ENCODE measurements at regions not wholly inside any gene's neighbourhood (a gene's known extent, or its start where the extent isn't known, plus 50 kb on each side); places are given as distances from the start of the nearest gene placed in this dataset.

DNA sequence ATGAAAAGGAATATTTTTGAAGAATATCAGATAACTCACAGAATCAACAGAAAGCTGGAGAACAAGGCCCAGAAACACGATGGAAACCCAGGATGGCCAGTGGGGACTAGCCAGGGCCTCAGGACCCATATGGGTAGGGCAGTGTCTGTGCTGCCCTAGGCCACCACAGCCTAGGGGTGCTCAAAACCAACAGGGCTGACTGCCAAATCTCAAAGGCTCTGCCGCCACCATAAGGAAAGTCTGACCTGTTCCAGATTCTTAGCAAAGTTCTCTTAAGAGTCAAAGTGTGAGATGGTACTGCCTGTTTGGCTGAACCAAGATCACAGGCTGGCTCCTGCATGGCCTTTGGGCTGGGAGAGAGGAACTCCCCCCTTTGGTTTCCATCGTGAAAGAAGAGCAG lies 164.7 kb upstream of the CTTNBP2NL start:
- no peak for DNase-seq

DNA sequence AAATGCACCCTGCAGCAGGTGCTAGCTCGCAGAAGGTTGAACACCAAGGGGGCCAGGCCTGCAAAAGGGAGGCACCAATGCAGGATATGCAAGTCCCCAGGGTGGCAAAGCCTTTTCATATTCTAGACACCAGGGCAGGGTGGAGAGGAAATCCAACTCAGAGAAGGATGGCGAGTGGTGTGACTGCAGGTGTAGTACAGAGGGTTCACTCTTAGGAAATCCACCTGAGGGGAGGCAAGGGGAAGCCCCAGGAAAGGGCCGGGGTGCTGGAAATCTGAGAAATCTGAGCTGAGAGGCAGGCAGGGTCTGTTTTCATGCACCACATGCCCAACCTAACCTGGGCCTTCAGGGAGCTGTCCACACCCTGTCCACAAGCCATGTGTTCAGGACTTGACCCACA lies 163.2 kb upstream of the CTTNBP2NL start:
- no peak for DNase-seq

DNA sequence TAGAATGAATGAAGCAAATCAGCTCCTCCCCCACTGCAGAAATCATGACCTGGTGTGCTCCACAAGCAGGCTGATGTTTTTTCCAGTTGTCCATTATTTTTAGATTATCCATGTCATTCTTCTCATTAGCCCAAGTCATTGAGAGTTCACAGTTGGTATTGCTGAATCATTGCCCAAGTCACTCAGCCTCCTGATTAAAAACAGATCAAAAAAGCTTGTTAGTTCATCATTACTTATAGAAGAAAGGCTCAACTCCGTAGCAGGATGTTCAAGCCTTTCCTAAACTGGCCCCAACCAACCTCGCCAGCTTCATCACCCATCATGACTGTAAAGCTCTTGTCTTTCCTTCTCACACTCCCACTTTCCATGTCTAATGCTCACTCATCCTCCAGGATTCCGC lies 161.3 kb upstream of the CTTNBP2NL start:
- no peak for DNase-seq

DNA sequence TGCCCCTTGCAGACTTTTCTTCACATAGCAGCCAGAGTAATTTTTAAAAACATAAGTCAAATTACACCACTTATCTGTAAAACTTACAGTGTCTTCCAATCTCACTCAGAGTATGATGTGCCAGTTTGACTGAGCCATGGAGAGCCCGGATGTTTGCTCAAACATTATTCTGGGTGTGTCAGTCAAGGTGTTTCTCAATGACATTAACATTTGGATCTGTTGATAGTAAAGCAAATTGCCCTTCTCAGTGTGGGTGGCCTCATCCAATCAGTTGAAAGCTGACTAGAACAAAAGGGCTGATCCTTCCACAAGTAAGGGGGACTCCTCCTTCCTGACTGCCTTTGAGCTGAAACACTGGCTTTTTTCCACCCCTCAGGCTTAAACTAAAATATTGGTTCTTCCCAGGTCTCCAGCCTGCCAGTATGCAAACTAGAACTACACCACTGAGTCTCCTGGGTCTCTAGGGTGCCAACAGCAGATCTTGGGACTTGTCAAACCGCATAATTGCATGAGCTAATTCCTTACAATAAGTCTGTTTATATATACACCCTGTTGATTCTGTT lies 157.9 kb upstream of the CTTNBP2NL start:
- no peak for DNase-seq

DNA sequence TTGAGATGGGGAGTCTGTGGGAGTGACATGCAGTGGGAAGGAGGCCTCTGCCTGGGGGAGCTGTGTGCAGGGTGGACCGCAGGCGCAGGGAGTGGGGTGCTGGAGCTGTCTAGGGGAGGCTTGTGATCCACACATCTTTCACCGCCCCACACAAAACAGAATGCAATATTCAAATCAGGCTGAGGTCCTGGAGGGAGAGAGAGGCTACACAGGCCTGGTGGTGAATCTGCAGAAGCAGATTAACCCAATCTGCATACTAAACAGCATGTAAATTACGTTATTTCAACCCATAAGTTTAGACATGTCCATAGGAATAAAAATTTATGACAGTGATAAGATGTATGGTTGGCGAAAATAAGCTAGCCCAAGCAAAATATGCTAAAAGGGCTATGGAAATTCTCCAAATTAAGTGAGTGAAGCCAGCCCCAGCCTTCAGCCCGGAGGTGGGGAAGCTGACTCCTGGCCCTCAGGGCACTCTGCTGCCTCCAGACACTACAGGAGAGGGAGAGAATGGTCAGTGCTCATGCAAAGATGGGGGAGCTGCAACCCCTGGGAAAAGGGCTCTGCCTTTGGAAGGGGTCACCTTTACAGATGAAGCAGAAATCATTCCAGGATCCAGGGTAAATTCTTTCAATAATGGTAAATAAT lies 156.2 kb upstream of the CTTNBP2NL start:
- no peak for DNase-seq

DNA sequence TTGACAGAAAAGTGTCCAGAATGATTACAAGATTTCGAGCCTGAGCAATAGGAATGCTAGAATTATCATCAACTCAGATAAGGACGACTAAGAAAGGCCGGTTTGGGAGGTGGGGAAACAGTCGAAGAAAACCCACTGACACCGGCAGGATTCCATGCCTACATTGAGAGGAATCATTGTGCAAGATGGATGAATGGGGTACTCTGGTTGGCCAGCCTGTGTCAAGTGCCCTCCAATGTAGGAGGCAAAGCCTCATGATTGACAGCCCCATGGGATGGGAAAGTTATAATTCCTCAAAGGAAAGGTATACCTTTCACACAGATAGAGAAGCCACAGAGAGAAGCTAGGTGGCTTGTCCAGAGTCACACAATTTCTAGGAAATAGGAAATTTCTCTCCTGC lies 153.5 kb upstream of the CTTNBP2NL start:
- no peak for DNase-seq

DNA sequence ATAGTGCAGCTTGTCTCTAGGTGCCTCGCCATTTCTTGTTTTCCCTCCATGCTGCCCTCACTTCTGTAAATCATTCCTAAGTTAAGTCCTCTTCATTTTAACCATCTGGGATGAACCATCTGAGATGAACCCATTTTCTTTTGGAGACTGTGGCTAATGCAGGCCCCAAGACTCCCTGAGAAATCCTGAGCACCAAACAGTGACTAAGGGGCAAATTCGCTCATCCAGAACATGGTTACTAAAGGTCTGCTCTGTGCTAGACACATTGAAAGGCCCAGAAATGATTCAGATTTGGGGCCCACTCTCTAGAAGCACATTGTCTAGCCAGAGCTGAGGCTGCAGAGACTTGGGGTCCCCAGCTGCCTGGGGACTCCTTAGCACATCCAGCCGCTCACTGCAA lies 151.9 kb upstream of the CTTNBP2NL start:
- no peak for DNase-seq

DNA sequence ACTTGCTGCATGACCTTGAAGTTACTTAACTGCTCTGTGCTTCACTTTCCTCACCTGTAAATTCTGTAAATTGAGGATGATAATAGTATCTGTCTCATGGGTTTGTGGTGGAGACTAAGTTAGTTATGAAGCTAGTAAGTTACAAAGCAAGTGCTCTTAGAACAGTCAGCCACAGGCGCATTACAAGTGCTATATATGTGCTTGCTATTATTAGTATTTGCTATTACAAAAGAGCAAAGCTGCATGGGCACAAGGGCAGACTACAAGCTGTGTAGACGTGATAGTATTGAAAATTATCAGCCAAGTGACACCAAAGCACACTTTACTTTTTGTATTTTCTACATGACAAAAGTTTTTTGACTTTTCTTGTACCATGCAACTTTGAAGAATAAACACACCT lies 150.9 kb upstream of the CTTNBP2NL start:
- DNase-seq: no peak

DNA sequence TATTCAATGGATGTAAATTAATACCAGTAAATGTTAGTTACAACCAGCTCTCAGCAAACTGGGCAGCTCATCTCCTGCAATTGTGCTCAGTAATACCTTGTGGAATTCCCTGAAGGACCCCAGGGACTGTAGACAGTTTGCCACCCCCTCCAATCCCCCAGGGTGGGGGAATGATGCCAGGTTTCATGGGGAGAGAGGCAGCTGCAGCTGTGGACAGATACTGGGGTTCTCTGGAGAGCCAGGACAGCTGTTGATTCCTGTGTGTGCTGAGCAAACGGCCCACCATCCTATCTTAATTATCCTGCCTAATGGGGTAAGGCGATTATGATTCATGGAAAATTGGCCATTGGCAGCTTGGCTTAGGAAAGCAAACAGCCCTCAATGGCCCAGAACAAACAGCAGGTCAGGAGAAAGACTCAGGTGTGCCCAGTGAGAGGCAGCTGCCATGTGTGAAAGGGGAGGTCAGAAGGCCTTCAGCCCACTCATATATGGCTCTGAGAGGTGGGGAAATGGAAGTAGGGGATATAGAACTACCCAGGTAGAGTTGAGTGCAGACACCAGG lies 148.9 kb upstream of the CTTNBP2NL start:
- DNase-seq: no peak

DNA sequence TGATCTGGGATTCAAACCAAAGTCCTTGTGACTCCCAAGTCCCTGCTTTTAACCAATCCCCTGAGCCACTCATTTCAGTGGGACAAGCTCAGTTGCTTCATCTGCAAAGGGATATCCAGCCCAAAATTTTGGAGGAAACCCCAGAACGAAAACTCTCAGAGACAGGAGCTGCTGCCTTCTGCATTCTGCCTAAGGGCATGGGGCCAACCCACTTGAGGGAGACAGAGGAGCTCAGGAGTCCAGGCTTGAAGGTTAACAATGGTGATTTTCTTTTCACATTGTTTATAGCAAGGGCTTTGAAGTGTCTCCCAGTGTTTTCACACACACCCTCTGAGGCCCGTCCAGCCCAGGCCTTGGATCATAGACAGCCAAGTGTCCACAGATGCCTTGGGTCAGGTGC lies 148.1 kb upstream of the CTTNBP2NL start:
- DNase-seq: no peak

DNA sequence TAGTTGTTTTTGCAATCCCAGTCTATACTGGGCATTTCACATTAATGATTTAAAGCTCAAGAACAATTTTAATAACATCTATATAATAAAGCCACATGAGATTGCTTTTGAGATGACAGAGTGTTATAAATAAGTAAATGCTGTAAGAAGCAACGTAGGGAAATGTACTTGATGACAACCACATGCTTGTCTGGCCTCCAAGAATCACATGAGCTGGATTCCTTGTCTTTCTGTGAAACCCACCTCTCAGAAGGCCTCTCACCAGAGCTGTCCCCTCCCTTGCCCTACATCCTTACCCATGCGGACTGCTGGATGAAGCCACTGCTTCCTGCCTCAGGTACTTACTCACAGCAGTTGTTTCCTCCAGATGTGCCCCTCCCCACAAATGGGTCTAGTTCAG lies 145.1 kb upstream of the CTTNBP2NL start:
- no peak for DNase-seq

DNA sequence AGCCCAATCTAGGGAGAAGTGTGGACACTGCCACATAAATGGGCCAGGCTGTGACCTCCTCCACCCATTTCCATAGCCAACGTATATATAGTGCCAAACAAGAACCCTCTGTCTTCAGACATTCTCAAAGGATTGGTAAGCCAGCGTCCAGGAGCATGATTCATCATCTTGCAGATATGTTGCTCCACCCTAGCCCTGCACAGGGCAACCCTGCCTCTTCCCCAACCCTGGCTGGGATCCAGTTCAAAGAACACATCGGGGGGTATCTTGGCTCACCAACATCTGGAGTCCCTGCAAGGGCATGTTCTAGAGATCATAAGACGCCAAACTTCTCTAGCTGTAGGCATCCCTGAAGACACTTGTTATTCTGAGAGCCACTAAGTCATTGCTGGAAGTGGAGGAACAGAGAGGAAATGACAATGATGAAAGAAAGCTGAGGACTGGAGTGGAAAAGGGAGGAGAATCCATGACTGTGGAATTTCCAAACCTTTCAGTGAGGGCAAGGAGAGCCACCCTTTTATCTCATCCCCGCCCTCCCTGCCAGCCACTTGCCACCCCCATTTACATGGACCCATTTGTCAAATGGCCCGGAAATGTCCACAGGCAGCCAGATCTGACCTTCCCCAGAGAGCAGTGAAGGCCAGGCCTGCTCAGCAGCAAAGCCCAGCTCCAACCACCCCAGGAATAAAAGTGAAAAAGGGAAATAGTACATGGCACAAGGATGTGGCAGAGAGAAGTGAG lies 144.1 kb upstream of the CTTNBP2NL start:
- peak; percentile 4 for DNase-seq

DNA sequence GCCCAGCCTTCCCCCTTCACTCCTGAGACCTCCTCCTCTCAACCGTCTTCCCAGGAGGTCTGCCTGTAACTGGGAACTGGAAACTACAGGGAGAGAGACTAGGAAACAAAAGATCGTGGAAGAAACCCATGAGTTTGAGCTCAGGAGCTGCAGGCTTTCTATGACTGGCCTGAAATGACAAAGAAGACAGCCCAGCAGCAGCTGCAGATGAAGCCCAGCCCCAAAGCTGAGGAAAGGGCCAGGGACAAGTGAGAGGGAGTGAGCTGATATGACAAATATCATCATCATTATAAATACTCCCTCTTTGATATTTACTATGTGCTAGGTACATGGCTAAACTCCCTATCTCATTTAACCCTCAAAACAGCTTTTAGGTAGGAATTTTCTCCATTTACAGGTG lies 142.6 kb upstream of the CTTNBP2NL start:
- DNase-seq: no peak

DNA sequence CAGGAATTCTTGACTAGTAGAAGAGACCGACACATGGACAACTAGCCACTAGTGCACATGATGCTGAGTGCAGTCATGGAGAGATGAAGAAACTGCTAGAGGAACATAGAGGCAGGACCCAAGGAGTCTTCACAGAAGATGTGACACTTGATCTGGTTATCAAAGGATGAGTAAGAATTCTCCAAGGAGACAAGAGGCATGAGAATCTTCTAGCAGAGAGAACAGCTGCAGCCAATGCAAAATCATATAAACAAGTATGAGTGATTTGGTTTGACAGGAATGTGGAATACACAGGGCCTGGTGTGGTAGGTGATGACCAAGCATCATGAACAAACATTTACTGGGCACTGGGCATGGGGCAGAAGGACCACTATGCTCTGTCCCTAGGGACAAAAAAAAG lies 140.9 kb upstream of the CTTNBP2NL start:
- DNase-seq: no peak

DNA sequence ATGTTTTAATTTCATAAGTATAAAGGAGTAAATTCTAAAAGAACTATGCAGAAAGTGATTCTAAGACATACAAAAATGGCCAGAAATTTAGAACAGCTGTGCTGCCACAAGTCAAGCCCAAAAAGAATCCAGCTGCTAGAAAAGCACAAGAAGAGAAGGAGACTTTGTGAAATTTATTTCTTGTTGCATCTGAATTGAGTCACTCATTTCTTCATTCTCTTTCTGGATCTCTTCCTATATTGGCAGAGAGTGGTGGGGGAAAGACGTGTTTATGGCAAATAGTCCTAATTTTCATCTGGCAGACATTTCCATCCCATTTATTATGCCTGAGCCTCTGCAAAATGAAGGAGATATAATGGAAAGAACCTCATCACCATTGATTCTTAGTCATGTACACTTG lies 139.6 kb upstream of the CTTNBP2NL start:
- DNase-seq: no peak

DNA sequence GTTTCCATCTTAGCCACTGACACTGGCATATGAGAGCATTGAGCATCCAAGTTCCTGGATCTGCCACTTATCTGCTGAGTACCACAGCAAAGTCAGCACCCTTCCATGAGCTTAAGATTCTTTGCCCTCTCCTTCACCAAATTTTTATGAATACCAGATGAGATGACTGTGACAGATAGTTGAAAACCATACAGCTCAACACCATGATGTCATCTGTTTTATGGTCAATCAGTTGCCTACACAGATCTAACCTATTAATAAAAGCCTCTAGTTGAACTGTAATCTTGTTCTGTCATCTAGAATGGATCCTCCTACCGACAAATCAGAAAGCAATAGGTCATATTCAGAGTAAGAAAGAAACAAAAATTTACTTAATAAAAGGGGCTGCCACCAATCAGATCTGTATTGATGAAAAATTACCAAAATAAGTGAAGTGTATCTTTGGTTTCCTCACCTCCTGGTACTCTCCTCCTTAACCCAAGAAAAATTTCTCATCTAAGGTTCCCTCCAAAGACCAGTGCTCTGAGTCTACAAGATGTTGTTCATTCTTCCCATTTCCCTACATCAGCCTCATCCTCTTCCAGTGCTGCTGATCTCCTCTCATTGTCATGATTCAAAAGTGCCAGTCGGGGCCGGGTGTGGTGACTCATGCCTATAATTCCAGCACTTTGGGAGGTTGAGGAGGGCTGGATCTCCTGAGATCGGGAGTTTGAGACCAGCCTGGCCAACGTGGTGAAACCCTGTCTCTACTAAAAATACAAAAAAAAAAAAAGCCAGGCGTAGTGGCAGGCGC lies 138.8 kb upstream of the CTTNBP2NL start:
- DNase-seq: no peak

DNA sequence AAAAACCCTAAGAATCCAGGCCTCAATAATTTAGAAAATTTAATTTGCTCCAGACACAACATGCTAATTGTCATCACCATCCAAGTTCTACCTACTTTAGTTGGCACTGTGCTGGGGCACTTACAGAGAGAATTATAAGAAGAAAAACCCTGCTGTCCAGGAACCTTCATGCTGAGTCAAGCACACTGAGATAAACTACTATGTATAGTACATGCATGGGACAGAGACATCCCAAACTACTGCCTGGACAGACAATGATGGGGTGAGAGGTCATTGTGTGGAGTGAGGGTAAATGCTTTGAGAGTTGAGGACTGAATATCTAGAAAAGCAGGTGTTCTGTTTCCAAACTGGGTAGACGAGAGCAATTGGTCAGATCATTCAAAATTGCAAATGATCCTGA lies 135.3 kb upstream of the CTTNBP2NL start:
- no peak for DNase-seq

DNA sequence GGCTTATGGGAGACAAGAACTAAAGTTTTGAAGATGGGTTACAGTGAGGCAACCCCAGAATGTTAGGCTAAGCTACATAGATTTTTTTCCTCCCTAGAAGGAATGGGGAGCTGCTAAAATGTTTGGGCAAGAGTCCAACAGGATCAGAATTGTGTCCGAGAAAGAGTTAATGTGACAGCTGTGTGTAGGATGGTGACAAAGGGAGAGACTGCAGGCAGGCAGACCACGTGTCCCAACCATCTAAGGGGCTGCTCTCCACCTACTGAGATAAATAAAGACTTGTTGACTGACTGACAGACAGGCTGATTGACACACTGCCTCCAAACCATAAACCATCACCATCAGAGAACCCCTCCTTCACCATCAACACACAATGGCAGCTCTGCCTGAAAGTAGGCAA lies 133.7 kb upstream of the CTTNBP2NL start:
- no peak for DNase-seq

DNA sequence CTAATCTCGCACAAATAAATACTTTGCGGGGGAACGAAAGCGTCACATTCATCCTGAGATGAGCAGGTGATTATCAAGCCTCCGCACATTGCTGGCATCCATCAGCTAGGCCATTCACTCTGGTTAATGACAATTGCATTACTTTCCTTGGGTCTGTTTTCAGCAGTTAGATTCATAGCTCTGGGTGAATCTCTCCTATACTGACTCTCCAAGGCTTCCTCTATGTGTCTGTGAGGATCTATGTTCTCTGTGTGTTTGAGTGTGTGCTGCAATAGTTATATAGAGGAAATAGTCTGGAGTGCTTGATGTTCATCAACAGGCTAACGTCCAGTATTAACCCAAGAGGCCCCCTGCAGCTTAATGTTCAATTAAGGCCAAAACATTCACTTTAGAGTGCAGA lies 133.0 kb upstream of the CTTNBP2NL start:
- no peak for DNase-seq

DNA sequence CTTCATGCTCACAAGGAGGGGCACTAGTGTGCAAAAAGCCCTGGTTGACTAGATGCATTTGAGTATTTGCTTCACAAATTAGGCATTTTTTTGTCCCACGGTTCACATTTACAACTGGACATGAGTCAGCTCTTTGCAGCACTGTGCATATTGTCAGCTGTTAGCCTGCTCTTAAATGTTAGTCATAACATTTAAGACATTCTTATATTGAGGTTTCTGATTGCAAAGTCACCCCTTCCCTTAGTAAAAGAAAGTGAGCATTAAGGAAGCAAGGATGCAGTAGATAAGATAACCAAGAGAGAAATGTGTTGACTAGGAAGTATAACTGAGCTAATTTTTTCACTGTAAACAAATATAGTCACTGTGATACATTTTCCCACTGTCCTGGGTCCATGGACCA lies 132.6 kb upstream of the CTTNBP2NL start:
- DNase-seq: peak; percentile 8

DNA sequence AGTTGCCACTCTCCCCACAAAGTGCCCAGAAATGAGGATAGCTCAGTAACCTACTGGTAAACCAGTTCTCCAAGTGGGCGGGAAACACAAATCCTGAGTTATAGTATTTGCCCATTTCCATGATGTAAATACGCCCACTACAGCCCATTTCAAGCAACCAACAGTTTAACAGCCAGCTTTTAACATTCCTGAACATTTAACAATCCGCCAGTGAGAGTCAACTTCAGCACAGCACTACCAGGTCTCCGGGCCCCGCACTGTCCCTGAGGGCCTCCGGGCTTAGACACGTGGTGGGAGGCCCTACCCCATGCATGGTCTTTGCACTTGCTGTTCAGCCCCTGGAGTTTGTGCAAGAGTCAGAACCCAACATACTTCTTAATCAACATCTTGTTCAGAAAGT lies 132.0 kb upstream of the CTTNBP2NL start:
- no peak for DNase-seq

DNA sequence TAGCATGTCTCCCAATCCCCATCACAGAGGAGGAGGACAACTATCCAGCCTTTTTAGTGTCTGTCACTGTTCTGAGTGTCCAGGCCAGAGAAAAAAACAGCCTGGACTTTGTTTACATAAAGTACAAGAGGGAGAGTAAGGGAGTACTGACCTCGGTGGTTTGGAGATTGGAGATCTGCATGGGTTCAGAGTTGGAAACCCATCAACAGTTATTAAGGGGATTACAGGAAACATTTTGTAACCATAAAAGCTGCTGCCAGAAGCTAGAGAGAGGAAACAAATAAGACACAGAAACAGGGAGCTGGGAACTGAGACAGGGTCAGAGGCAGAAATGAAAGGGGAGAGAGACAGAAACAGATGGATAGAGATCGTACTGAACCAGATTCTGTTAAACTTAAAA lies 131.5 kb upstream of the CTTNBP2NL start:
- no peak for DNase-seq

DNA sequence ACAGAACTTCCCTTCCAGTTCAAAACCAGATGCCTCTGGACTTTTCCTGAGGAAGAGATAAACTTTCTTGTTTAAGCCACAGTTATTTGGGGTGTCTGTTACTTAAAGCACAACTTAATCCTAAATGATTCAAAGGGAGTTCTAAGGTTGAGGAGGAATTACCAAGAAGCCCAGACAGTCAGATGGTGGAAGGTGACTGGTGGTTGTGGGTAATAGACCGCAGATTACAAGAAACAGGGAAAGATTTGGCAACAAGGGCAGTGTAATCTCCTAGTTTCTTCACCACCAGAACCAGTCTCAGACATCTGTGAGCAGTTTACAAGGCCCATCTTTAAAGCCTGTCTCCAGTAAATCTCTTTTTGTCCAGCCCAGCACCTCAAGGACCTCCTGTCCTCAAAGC lies 130.1 kb upstream of the CTTNBP2NL start:
- no peak for DNase-seq

DNA sequence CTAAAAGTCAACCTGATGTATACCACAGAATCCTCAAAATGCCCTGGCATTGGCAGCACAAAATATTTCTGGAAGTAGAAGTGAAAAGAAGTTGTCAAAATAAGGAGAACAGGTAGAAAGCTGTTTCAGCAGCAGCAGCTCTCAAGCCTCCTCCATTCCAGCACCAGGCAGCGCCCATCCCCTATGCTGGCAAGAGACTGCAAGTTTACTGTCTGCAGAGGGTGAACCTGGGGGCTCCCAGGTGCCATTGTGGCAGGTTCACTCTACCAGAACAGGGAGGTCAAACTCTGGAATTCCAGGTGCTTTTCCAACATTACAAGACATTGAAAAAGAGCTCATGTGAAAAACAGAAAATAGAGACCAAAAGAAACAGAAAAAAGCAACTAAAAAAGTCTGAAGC lies 128.8 kb upstream of the CTTNBP2NL start:
- DNase-seq: no peak
